ENCODE measurements at regions not wholly inside any gene's neighbourhood (a gene's known extent, or its start where the extent isn't known, plus 50 kb on each side); places are given as distances from the start of the nearest gene placed in this dataset.

- ChIA-PET CTCF (no interaction called here), POLR2A (no interaction called here)
- Histone ChIP-seq H3K4me3 (ENCODE audit: low read depth, low read length) (no peak overlapping the region), H3K27me3 (ENCODE audit: control insufficient read depth, insufficient read depth, low read length) (no peaks in the 10 kb centered on the region), H3K36me3 (ENCODE audit: control insufficient read depth, insufficient read depth, low read length) (no peaks in the 10 kb centered on the region)
- no peak for TF ChIP-seq CTCF (IDR thresholded peaks at IDR 0.05; ENCODE audit: insufficient read depth, low read depth, low read length)
- DNase-seq (ENCODE audit: low read depth): no peak
These were observed 413.9 kb downstream of the LRRIQ3 start for GRCh38 chr1:73784026-73784425.

GRCh38 chr1:73783352-73783751 is 414.6 kb downstream of the LRRIQ3 start:
- H3K36me3 ChIP-seq (ENCODE audit: control insufficient read depth, insufficient read depth, low read length): no peaks in the 10 kb centered on the region
- no peak for DNase-seq (ENCODE audit: low read depth)
- no peak overlapping the region for H3K4me3 ChIP-seq (ENCODE audit: low read depth, low read length)
- no peaks in the 10 kb centered on the region for H3K27me3 ChIP-seq (ENCODE audit: control insufficient read depth, insufficient read depth, low read length)
- TF ChIP-seq CTCF (IDR thresholded peaks at IDR 0.05; ENCODE audit: insufficient read depth, low read depth, low read length): no peak
- ChIA-PET POLR2A (no interaction called here), CTCF (no interaction called here)

- POLR2A ChIA-PET: no interaction called here
- Histone ChIP-seq H3K27me3 (ENCODE audit: control insufficient read depth, insufficient read depth, low read length) (no peaks in the 10 kb centered on the region), H3K36me3 (ENCODE audit: control insufficient read depth, insufficient read depth, low read length) (no peaks in the 10 kb centered on the region), H3K4me3 (ENCODE audit: low read depth, low read length) (no peak overlapping the region)
- TF ChIP-seq CTCF (IDR thresholded peaks at IDR 0.05; ENCODE audit: insufficient read depth, low read depth, low read length): no peak
- CTCF ChIA-PET: no interaction called here
- DNase-seq (ENCODE audit: low read depth): no peak
These were observed 415.1 kb downstream of the LRRIQ3 start for GRCh38 chr1:73782901-73783300.

GRCh38 chr1:73781251-73781650 is 416.7 kb downstream of the LRRIQ3 start:
- CTCF ChIA-PET: no interaction called here
- no peak for DNase-seq (ENCODE audit: low read depth)
- Histone ChIP-seq H3K27me3 (ENCODE audit: control insufficient read depth, insufficient read depth, low read length) (no peaks in the 10 kb centered on the region), H3K36me3 (ENCODE audit: control insufficient read depth, insufficient read depth, low read length) (no peaks in the 10 kb centered on the region), H3K4me3 (ENCODE audit: low read depth, low read length) (no peak overlapping the region)
- POLR2A ChIA-PET: no interaction called here
- TF ChIP-seq CTCF (IDR thresholded peaks at IDR 0.05; ENCODE audit: insufficient read depth, low read depth, low read length): no peak

GRCh38 chr1:73778471-73778870 is 419.5 kb downstream of the LRRIQ3 start:
- POLR2A ChIA-PET: no interaction called here
- H3K36me3 ChIP-seq (ENCODE audit: control insufficient read depth, insufficient read depth, low read length): no peaks in the 10 kb centered on the region
- no peaks in the 10 kb centered on the region for H3K27me3 ChIP-seq (ENCODE audit: control insufficient read depth, insufficient read depth, low read length)
- no peak for DNase-seq (ENCODE audit: low read depth)
- CTCF ChIA-PET: no interaction called here
- no peak for TF ChIP-seq CTCF (IDR thresholded peaks at IDR 0.05; ENCODE audit: insufficient read depth, low read depth, low read length)
- H3K4me3 ChIP-seq (ENCODE audit: low read depth, low read length): no peak overlapping the region

Data from BJ (cell line).